ENCODE measurements at regions not wholly inside any gene's neighbourhood (a gene's known extent, or its start where the extent isn't known, plus 50 kb on each side); places are given as distances from the start of the nearest gene placed in this dataset.

GRCh38 chr17:70022175-70022574 is 52.9 kb upstream of the KCNJ16 start:
- no peak for TF ChIP-seq CTCF (IDR thresholded peaks at IDR 0.05)
- no peak for TF ChIP-seq POLR2AphosphoS5 (IDR thresholded peaks at IDR 0.05)

Measured in breast epithelium (tissue), 3 donors.